Fibroblast of lung (primary cell): ENCODE measurements at regions not wholly inside any gene's neighbourhood (a gene's known extent, or its start where the extent isn't known, plus 50 kb on each side); places are given as distances from the start of the nearest gene placed in this dataset.
"Not testable (repeated sequence)": the region's sequence is repeated elsewhere in the genome, so short reads cannot be mapped to it uniquely, and the experiment has no call there.

Experiments
- DNase-seq, 2 donors: peaks; one replicate each; pipeline versions ENCODE4 v3.0.0 to v3.0.0-alpha.2; 2010; ENCODE audit warnings: low read depth in 2 of 2
- H2AFZ ChIP-seq: 2 replicates; pipeline ENCODE4 v1.5.1; 2012; ENCODE audit warnings: low read length, control low read depth, inconsistent platforms
- H3K27ac ChIP-seq: 2 replicates; pipeline ENCODE4 v1.5.1; 2011; ENCODE audit warnings: low read length, control low read depth; ENCODE audit not compliant: insufficient read depth
- H3K27me3 ChIP-seq: 2 replicates; pipeline ENCODE4 v1.5.1; 2011; ENCODE audit warnings: mild to moderate bottlenecking, low read length; ENCODE audit not compliant: control insufficient read depth, insufficient read depth
- H3K36me3 ChIP-seq: 2 replicates; pipeline ENCODE4 v1.5.1; 2011; ENCODE audit warnings: low read length; ENCODE audit not compliant: control insufficient read depth, insufficient read depth
- H3K4me1 ChIP-seq: 2 replicates; pipeline ENCODE4 v1.5.1; 2011; ENCODE audit warnings: low read length; ENCODE audit not compliant: control insufficient read depth, insufficient read depth; ENCODE audit errors: extremely low read depth
- H3K4me2 ChIP-seq: 2 replicates; pipeline ENCODE4 v1.5.1; 2011; ENCODE audit warnings: low read length, control low read depth; ENCODE audit not compliant: insufficient read depth; ENCODE audit errors: extremely low read depth
- H3K4me3 ChIP-seq, 4 experiments: fragments of 200-600 bp in 1 of 4; sonication (generic) in 1 of 4; replicated peaks in 1 of 4; 2 replicates each; pipeline ENCODE4 v1.5.1; 2011 to 2016; ENCODE audit warnings: low read length in 4 of 4, low read depth in 3 of 4, mild to moderate bottlenecking in 3 of 4, control low read depth in 2 of 4, inconsistent platforms in 1 of 4, mixed read lengths in 1 of 4; ENCODE audit not compliant: insufficient read depth in 1 of 4; ENCODE audit errors: control extremely low read depth in 1 of 4
- H3K79me2 ChIP-seq: 2 replicates; pipeline ENCODE4 v1.5.1; 2012; ENCODE audit warnings: mild to moderate bottlenecking, low read length, inconsistent platforms; ENCODE audit not compliant: control insufficient read depth, insufficient read depth
- H3K9ac ChIP-seq: 2 replicates; pipeline ENCODE4 v1.5.1; 2011; ENCODE audit warnings: mild to moderate bottlenecking, low read length, control low read depth; ENCODE audit not compliant: insufficient read depth
- H3K9me3 ChIP-seq: 2 replicates; pipeline ENCODE4 v1.5.1; 2012; ENCODE audit warnings: low read depth, low read length; ENCODE audit not compliant: control insufficient read depth, insufficient read depth
- H4K20me1 ChIP-seq: 2 replicates; pipeline ENCODE4 v1.5.1; 2011; ENCODE audit warnings: low read length; ENCODE audit not compliant: control insufficient read depth, insufficient read depth; ENCODE audit errors: extremely low read depth
- CTCF ChIP-seq, 2 donors: IDR thresholded peaks in 1 of 2; conservative IDR thresholded peaks in 1 of 2; 1 replicate in 1 of 2; 2 replicates in 1 of 2; pipeline ENCODE4 v1.5.1; 2011 to 2012; ENCODE audit warnings: low read length in 2 of 2, control low read depth in 1 of 2, inconsistent platforms in 1 of 2, low read depth in 1 of 2, mild to moderate bottlenecking in 1 of 2
- EZH2 ChIP-seq: IDR thresholded peaks from 2 replicates; pipeline ENCODE4 v1.5.1; 2012; ENCODE audit warnings: low read length, control low read depth, mild to moderate bottlenecking; ENCODE audit errors: missing control alignments

DNA sequence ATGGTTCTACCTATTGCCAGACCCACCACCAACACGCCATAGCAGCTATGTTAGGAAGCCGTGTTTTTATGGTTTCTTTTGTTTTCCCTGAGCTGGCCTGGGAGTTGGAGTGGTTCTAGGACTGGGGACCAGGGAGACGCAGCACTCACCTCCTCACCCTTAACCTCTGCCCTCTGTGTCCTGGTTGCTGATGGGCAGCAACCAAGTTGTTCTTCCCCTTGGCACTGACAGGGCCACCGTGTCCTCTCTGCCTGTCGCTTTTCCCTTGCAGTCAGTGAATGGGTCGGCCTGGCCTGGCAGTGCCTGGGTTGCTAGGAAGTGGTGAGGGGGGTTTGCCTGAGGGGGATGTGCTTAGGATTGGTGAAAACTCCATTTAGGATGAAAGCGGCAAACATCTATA lies 197.1 kb upstream of the GATA6 start:
- H2AFZ ChIP-seq: no peak overlapping the region
- H3K4me3 ChIP-seq: no peak overlapping the region
- no peaks in the 10 kb centered on the region for H3K36me3 ChIP-seq
- H3K9me3 ChIP-seq: no peaks in the 10 kb centered on the region
- no peak overlapping the region for H3K27ac ChIP-seq
- no peaks in the 10 kb centered on the region for H3K27me3 ChIP-seq
- no peak overlapping the region for H3K9ac ChIP-seq
- no peaks in the 10 kb centered on the region for H3K79me2 ChIP-seq
- no peak overlapping the region for H3K4me2 ChIP-seq
- no peaks in the 10 kb centered on the region for H4K20me1 ChIP-seq
- no peak for DNase-seq
- H3K4me1 ChIP-seq: no peaks in the 10 kb centered on the region
- TF ChIP-seq EZH2: no peak
- no peak for TF ChIP-seq CTCF (conservative IDR thresholded peaks at IDR 0.05 in 1 of 2, IDR thresholded peaks at IDR 0.05 in 1 of 2; ENCODE audit: low read depth in 1 of 2, low read length in 2 of 2)

GRCh38 chr18:21975954-21976353 lies 193.4 kb upstream of the GATA6 start:
- DNase-seq, H3K4me3 ChIP-seq, H3K4me2 ChIP-seq, H3K27ac ChIP-seq, H3K36me3 ChIP-seq, H3K27me3 ChIP-seq, H3K4me1 ChIP-seq, H4K20me1 ChIP-seq, H2AFZ ChIP-seq, H3K9me3 ChIP-seq, H3K9ac ChIP-seq, H3K79me2 ChIP-seq: not testable (repeated sequence)

DNA sequence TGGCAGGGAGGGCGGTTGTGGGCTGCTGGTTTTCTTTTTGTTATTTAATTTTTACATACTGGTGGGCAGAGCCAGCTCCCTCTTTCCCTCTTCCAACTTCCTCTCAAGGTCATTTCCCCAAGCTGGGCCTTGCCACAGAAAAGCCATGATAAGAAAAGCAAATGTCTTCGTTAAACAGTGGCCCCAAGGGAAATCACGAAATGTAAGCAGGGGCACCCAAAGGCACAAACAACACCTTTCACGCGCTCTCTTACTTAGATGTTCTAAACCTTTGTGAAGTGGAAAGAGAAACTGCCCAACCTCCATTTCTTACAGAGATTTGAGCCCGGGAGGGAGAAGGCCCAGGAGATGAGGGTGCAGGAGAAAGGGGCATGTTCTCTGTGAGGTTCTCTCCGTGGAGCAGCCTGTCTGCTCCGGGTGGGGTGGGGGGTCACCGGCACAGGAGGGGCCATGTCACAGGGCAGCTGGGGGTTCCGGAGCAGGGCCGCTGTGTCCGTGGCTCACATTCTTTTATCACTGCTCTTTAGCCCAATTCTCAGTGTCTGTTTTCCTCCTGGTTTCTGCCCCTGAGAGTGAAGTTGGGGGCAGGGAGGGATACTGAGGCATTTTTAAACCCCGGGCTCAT lies 190.7 kb upstream of the GATA6 start:
- TF ChIP-seq CTCF (conservative IDR thresholded peaks at IDR 0.05 in 1 of 2, IDR thresholded peaks at IDR 0.05 in 1 of 2; ENCODE audit: low read depth in 1 of 2, low read length in 2 of 2) (no peak), EZH2 (no peak)
- Histone ChIP-seq H3K4me1 (no peaks in the 10 kb centered on the region), H3K4me3 (no peak overlapping the region), H3K9me3 (no peaks in the 10 kb centered on the region), H3K4me2 (no peak overlapping the region), H3K36me3 (no peaks in the 10 kb centered on the region), H3K79me2 (no peaks in the 10 kb centered on the region), H2AFZ (no peak overlapping the region), H3K9ac (no peak overlapping the region), H3K27ac (no peak overlapping the region), H3K27me3 (no peaks in the 10 kb centered on the region), H4K20me1 (no peaks in the 10 kb centered on the region)
- no peak for DNase-seq
